Retina (tissue), 1 donor: ENCODE measurements at regions not wholly inside any gene's neighbourhood (a gene's known extent, or its start where the extent isn't known, plus 50 kb on each side); places are given as distances from the start of the nearest gene placed in this dataset.

Experiments
- DNase-seq: peaks from one replicate; pipeline ENCODE4 v3.0.0-alpha.2; 2016

DNA sequence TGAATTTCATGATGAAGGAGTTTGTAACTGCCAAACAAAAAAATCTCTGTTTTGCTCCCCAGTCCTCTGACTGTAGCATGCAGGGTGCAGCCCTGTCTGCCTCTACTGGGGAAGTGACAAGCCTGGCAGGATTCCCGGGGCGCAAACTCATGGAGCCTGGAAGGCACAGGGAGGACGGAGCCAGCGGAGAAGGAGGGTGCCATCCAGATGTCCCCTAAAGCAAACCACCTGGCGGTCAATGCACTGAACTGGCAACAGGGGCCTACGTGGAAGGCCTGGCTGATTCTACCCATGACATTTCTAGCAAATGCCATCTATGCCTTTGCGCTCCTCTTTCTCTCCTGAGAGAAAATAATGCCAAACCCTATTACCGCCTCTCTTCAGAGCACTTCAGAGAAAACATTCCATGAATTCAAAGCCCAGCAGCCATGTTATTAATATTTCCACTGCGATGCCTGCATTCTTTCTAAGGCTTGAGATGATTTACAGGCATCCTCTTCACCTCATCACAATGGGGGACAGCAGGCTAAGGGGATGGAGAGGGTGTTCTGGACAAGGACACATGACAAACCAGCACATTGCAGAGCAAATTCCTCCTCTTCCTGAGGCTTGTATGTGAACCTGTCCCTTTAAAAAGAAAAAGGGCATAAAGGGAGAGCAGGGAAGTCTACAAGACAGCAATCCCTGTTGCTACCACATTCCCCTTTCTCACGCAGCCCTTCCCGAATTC is 329.3 kb upstream of the NOCT start:
- DNase-seq: no peak

DNA sequence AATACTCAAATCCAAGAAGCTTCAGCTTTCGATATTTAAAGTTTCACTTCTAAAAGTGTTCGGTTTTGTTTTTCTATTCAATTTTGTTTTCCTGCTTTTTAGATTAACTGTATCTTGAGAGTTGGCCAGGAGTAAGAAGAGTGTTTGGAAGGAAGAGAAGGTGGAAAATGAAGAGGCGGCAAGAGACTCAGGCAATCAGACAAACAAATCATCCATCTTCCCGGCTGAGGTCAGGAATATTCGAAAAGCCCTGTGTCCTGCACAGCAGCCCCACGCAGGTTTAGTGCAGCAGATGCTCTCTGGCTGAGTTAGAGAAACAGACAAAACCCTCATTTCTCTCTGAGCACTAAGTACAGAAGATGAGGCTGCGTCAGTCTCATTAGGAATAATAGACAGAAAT is 330.3 kb upstream of the NOCT start:
- no peak for DNase-seq

DNA sequence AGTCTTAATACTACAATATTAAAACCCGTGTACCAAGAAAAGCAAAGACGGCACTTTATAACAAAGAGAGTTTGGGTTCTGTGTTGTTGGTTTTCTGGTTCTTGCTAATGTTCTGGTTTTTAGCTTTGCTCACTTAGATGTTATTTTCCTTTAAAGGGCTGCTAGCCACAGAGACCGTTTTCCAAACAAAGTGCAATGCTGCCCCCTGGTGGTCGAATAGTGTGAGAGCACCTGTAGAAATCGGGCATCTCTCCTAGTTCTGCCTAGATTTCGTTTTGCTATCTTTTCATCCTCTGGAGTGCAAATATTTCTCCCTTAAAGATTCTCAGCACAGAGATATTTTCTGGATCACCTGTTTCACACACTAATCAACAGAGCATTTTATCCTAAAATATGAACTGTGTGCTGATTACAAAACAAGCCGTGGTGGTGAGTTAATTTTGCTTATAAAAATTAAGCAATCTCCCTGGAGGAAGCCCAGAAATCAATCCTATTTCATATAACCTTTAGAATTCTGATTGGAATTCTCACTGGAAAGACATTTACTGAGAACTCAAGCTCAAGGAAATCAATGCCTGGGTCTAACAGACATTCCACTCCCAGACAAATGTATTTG is 334.5 kb upstream of the NOCT start:
- peak; percentile 81 for DNase-seq

DNA sequence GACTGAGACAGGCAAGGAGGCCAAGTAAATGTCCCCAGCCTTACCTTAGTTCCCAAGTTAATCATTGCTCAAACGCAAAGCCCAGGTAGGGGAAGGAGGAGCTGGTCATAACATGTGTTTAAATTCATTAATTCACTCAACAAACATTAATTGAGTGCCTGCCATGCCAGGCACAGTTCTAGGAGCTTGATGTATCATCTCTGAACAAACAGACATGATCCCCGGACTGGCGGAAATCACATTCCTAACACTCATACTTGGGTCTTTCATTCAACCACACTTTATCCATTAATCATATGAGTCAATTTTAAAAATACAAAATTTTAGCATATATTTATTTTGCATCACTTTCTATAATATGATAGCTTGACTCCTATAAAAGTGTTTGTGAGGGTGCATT is 335.3 kb upstream of the NOCT start:
- no peak for DNase-seq

DNA sequence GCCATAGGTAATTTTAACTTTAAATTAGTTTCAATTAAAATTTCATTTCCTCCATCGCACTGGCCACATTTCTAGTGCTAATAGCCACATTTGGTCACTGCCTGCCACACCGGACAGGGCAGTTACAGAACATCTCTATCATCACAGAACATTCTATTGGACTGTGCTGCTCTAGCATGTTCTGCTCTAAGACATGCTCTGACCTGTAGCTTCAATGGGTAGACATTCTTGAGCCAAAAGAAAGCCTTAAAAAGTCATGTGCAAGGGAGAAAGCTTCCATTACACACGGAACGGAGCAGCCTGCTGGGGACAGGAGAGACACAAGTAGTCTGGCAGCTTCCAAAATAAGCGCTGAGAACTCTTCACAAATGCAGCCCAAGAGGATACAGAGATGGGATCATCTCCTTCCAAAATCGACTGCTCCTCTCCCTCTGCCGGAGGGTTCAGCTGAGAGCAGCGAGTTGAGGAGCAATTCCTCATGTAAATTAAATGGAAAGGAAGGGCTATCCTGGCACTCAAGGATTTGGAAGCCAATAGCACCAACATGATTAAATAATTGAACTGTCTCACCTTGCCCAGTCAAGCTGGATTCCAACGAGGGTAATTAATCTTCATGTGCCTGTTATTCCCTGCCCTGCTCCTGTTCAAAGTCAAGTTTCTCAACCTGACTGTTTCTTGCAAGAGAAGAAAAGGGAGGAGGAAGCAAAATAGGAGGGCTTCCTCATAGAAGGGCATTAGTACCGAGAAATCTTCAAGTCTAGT is 336.4 kb upstream of the NOCT start:
- DNase-seq: no peak

DNA sequence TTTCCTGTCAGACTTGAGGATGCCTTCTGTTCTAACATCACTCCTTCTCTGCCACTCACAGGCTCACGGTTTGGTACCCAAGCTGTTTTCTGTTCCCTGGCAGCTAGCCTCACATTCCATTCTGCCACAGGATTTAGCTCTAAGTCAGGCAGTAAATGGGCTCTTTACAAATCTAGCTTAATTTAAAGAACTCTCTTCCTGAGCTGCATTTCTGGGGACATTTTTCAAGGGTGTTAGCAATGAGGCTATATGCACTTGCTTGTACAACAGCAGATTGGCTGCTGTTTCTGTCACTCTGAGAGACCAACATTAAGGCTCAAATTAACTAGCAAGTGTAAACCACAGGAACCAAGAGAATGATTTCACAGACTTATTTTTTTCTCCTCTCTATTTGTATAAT is 337.8 kb upstream of the NOCT start:
- DNase-seq: no peak

DNA sequence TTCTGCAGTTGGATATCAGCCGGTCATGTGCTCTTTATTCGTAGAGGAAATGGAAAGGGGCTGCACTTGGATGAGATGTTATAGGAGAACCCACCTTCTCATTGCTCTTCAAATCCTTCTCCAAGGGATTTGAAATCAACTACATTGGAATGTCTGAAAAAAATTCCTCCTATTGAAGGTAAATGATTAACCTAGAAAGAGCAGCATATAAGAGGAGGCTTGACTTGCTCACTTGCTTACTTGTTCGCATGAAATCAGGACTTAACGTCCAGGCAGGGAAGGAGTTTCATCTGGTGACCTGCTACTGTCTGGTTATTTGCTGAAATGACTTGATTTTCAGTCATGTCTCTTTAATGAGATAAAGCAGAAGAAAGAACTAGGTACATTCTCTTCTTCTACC is 338.4 kb upstream of the NOCT start:
- no peak for DNase-seq

DNA sequence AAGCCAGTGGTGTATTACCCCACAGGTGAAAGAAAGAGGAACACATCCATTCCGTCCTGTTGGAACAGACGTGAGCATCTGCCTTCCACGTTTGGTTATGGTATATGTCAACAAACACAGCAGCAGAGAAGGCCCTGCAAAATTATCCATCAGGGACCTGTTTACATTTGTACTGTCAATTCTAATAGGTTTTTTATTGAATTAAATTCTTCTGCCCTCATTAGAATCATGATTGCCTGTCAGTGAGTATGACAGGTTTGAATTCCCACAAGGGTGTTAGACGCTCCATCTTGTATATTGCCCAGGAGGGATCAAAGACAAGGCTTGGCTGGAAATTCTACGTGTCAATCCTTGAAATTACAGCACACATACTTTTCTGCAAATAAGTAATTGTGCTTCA is 339.9 kb upstream of the NOCT start:
- no peak for DNase-seq

DNA sequence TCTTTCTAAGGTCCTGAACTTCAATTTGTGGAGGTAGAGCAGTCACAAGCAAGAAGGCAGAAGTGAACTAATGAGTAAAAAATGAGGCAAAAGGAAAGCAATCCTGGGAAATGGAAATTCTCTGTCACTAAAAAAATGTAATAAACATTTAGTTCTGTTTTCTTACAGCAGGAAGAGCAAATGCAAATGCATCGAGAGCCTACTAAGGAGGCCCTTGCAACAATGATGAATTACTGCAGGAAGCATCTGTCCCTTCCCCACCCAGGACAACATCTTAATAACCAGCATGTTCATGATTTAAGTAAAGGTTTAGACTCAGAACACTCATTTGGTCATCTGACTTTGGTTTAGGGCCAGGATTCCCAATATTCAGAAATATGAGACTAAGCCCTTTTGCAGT is 341.4 kb upstream of the NOCT start:
- no peak for DNase-seq

DNA sequence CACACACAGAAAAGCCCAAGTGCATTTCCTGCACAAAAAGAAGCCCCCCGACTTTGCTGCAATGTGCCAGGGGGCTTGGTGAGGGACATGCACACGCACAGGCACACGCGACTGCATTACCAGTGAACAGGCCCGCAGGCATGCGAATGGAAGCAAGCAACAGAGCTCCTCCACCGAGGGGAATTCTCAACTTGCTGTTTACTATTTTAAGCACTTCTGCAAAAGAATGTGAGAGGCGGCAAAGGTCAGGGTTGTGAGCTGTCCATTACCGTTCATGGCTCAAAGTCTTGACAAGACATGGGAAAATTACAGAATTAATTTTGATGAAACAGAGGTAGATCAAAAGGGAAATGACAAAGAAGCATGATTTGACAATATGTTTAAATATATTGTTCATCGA is 342.5 kb upstream of the NOCT start:
- no peak for DNase-seq

DNA sequence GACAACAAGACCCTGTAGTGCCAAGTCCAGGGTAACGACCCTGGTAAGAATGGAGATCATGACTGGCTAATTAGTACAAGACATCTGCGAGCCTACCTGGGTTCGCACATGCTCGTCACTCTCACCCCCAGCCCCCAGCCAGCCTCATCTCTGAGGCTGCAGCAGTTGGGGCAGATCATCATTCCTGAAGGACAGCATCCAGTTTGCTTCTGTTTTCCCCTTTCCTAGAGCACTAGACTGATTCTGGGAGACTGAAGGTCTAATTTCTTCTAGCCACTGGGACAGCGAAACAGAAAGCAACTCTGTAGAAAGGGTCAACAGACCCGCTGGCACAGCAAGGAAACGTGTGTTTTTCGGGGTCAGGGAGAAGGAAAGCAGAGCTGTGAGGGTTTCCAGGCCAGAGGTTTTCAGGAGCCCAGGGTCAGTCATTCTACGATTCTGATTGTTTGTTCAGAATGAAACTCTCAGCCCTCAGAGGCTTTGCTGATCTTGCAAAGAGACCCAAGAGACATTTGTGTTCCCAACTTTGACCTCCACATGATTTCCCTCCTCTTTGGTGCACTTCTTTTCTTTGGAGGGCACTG is 343.1 kb upstream of the NOCT start:
- no peak for DNase-seq

DNA sequence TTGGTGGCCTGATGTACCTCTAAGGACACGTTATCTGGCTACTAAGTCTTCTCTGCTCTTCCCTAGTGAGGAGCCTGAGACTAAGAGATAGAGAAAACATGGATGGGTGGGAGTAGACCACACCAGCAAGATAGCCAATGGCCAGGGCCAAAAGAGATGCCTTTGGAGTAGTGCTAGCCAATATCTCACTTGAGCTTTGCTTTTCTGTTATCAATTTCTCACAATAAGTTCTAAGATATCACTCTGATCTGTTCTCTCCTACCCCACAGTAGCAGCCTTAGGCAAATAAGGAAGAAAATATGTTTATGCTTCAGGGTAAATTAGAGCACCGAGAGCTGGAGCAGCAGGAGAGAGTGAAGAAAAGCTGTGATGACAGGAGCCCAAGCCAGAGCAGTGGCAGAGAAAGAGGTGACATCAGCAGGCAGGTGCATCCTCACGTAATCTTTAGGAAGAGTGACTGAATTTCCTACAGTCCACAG is 343.9 kb upstream of the NOCT start:
- no peak for DNase-seq

DNA sequence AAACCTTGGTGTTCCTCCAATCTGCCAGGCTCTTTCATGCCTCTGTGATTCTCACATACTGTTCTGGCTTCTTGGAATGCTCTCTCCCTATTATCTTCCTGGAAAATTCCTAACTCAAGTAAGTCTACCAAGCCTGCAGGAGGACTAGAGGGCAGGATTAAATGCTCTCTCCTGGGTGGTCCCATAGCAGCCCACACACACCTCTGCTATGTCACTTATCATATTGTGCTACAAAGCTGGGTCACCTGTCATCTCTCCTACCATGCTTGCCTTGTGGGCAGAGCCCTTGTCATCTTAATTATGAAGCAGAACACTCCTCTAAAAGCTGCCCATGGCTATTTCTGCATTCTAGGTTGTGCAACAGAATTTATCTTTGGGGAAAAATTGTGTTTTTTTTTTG is 344.5 kb upstream of the NOCT start:
- DNase-seq: no peak

DNA sequence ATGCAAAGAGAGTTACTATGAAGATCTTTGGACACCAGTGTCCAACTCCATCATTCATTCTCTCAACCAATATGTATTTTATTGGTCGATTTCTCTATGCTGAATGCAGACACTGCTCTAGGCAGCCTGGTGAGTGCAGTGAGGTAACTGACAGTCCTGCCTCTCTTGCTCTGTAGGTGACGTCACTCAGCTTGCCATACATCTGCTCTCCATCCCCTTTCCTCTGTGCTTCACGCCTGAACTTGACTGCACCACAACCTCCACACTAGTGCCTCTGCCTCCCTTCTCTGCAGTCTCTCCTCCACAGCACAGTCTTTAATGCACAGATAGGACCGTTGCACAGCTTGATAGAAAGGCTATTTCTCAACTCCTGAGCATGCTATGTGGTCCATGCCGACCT is 344.9 kb upstream of the NOCT start:
- DNase-seq: no peak

DNA sequence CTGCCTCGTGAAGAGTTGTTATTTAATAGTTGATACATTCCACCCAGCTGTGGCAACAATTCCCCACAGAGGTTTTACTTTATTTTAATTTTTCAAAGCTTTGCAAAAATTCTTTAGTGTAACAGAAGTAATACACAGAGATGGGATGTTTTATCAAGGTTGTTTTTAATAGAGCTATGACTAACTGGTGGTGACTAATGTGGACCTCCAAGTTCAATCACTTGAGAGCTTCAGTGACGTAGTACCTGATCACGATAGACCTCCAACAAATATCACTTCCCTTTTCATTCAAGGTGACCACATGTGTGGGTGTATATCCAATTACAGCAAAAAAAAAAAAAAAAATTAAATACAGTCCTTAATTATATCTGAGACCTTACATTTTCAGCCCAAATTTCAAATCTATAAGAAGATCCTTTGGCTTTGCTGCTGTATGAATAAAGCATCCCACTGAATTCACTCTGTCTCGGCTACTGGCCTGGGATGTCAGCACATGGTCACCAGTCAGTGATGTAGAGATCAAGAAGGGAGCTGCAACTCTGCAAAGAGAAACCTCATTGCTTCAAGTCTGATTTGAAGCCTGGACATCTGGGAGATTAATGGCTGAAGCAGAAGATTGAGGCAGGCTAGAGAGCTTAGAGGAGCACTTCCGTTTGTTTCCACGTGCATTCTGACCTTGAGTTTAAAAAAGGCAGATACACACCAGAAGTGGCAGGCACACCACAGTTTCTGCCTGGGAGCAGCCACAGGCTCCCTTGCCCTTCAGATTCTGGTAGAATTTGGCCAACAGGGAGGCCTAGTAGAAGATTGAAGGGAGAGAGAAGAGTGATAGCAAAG is 345.9 kb upstream of the NOCT start:
- no peak for DNase-seq

DNA sequence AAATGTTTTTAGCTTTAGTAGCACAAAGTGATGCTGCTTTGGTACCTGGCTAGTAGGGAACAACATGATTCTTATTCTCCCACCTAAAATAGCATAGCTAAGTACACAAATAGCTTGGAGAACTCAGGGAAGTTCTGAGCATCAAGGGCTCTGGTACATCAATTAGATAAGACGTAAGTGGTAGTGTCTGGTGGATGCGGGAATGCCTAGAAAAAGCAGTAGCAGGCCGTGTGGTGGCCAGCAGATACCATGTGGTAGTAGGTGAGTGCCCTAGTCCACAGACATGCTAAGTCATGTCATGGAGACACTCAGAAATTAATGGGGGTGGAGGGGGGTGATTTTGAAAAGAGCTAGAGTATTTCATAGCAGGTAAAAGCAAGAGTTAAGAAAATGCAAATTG is 347.3 kb upstream of the NOCT start:
- no peak for DNase-seq

DNA sequence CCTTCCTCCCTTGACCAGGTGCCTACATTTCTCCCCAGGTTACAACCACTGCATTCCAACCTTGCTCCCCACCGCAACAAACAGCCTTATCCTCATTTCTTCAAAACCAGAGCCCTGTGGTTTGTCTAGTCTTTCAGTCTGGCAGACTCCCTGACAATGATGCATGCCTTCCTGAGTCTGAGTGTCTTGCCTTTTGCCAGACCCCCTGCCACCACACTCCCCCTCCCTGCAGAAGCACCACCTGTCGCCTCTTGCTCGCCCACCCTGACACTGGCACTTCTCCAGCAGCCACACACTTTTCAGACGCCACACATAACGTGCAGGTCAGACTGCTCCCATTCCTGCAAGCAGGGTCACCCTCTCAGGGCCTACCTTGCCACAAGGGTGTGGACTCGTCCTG is 349.2 kb upstream of the NOCT start:
- no peak for DNase-seq

DNA sequence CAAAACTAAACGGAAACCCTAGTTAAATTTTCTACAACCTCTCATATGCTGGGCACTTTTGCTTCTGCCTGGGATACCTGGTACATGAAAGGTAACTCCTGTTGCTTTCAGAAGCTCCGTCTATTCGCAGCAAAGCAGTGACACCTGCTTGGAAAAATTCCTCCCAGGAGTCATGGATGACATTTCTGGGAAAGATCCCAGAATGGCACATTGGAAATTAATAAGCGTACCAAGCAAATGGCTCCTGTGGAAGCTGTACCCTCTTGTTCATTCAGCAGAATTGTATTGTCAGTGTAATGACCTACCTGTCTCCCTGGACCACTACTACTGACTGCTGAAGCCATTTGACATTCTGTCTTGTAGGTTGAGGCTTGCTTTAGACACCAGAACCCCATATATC is 349.7 kb upstream of the NOCT start:
- no peak for DNase-seq

DNA sequence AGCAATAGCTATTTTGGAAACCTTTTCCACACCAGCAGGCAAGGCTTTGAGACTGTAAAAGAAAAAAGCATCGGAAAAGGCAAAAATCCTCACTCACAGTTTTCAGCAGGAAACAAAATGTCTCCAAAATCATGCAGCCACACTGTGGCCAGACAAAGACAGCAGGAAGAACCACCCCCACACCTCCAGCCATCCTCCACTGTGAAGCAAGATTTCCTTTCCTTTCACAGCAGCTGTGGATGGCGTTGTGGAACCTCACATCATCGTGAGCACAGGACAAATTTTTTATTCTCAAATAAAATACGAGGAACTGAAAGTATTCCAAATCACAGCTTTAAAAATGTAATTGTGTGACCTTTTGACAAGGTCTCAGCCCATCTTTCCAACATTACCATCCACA is 351.7 kb upstream of the NOCT start:
- no peak for DNase-seq

DNA sequence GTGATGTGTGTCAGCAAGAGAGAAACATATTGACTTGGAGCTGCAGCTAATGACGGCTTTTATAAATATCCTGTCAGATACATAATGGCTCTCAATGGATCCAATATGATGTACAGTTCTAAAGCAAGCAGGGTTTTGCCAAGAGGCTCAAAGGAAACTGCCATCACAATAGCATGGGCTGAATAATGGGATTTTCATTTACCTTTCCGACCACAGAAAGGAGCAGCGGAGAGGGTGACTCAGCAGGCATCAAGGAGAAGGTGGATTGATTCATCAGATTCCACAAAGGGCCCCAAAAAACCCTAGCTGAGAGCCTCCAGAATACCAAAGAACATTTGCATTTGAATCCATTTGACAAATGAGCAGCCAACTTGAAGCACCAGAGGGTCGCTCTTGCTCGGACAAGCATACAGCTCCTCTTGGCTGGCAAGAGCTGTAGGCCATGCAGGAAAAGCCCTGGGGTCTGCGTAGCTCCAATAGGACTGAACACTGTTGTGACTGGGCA is 355.7 kb upstream of the NOCT start:
- DNase-seq: peak; percentile 21

DNA sequence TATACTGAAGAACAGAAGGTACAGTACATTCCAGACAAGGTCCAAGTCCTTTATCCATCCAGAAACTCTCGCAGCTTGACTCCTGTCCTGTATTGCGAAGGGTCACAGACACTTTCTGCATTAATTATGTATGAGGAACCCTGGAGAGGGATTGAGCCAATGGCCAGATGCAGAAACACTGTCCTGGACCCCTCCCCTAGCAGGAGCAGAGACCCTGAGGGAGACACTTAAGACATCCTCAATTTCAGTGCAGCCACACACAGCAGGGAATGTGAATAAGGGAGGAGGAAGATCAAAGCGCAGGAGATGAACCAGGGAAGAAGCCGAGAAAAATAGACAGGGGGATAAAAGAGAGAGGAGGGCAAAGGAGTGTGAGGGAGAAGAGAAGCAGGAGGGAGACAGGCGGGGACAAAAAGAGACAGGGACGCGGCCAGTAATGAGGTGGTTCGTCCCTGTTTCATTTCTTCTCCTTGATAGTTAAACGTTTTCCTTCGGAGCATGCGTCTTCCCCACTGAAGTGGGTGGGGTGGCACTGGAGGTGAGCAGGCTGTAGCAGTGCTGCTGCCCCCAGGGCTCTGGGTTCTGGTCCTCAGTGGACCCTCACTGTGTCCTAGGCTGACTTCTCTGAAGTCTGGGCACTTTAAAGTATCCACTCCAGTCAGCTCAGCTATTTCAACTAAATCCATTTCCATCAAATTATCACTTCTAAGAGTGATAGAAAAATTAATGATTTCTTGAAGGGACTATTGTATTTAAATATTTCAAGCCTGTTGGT is 356.4 kb upstream of the NOCT start:
- DNase-seq: peak; percentile 41

DNA sequence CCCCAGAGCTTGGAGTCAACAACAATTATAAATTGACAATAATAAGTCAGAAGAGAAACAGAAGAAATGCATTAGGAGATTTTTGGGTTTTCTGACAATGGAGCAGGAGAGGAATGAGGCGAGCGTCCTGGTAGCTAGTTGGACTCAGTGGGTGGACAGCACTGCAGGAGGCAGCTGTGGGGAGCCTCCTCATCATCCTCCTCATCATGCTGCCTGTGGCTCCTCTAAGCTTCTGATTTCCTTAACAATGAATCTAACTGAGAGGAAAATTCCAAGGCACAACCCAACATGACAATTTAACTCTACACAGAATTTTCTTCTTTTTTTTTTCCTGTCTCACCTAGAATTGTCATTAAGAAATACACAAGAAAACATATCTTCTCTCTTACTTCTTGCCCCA is 357.1 kb upstream of the NOCT start:
- DNase-seq: no peak
